GM12878 (cell line): ENCODE measurements at regions not wholly inside any gene's neighbourhood (a gene's known extent, or its start where the extent isn't known, plus 50 kb on each side); places are given as distances from the start of the nearest gene placed in this dataset.
A peak's percentile ranks its signal among the peaks of the same experiment; 100 is the strongest.

ENCODE experiments used
- BACH1 ChIP-seq: fragments of 450-650 bp; IDR thresholded peaks from 2 replicates; pipeline ENCODE4 v1.6.1; 2017; ENCODE audit warnings: mild to moderate bottlenecking, borderline replicate concordance
- BCL11A ChIP-seq: IDR thresholded peaks from 2 replicates; pipeline ENCODE4 v1.6.1; 2011; ENCODE audit warnings: low read depth, low read length
- CBX3 ChIP-seq: fragments of 200-600 bp; sonication (generic); IDR thresholded peaks from 2 replicates; pipeline ENCODE4 v1.6.1; 2016; ENCODE audit warnings: low read depth, borderline replicate concordance
- CREM ChIP-seq: IDR thresholded peaks from 2 replicates; pipeline ENCODE4 v1.6.1; 2014; ENCODE audit warnings: antibody characterized with exemption, low read depth
- EED ChIP-seq: sonication (generic); IDR thresholded peaks from 2 replicates; pipeline ENCODE4 v1.6.1; 2016; ENCODE audit warnings: antibody characterized with exemption, low read depth
- EP300 ChIP-seq, 2 experiments: fragments of 150-350 bp in 1 of 2; IDR thresholded peaks; 2 replicates each; pipeline ENCODE4 v1.6.1; 2011 to 2012; ENCODE audit warnings: low read depth in 2 of 2, low read length in 2 of 2, borderline replicate concordance in 1 of 2, improper control_type of control experiment in 1 of 2, inconsistent platforms in 1 of 2; ENCODE audit not compliant: control insufficient read depth in 1 of 2
- FOXM1 ChIP-seq: IDR thresholded peaks from 2 replicates; pipeline ENCODE4 v1.6.1; 2012; ENCODE audit warnings: low read depth, mild to moderate bottlenecking, inconsistent platforms, low read length, moderate library complexity
- HDAC2 ChIP-seq: fragments of 200-600 bp; sonication (generic); IDR thresholded peaks from 2 replicates; pipeline ENCODE4 v1.6.1; 2017
- IKZF1 ChIP-seq: fragments of 450-650 bp; conservative IDR thresholded peaks from 2 replicates; pipeline ENCODE4 v1.6.1; 2017; ENCODE audit warnings: antibody characterized with exemption, mild to moderate bottlenecking
- IKZF2 ChIP-seq, 2 experiments: fragments of 450-650 bp; IDR thresholded peaks; 2 replicates each; pipeline ENCODE4 v1.6.1; 2017; ENCODE audit warnings: mild to moderate bottlenecking in 2 of 2, moderate library complexity in 2 of 2
- JUND ChIP-seq: IDR thresholded peaks from 2 replicates; pipeline ENCODE4 v1.6.1; 2012; ENCODE audit warnings: low read depth, mild to moderate bottlenecking, low read length, improper control_type of control experiment, moderate library complexity
- LARP7 ChIP-seq: fragments of 450-650 bp; IDR thresholded peaks from 2 replicates; pipeline ENCODE4 v1.6.1; 2017; ENCODE audit warnings: mild to moderate bottlenecking
- NBN ChIP-seq: fragments of 450-650 bp; IDR thresholded peaks from 2 replicates; pipeline ENCODE4 v1.6.1; 2016
- NFYA ChIP-seq: IDR thresholded peaks from 2 replicates; pipeline ENCODE4 v1.6.1; 2011; ENCODE audit warnings: low read depth, mild to moderate bottlenecking, low read length, improper control_type of control experiment, borderline replicate concordance
- NR2C2 ChIP-seq: IDR thresholded peaks from 2 replicates; pipeline ENCODE4 v1.6.1; 2011; ENCODE audit warnings: borderline replicate concordance, low read depth; ENCODE audit not compliant: control insufficient read depth, insufficient read length
- POLR2A ChIP-seq: IDR thresholded peaks from 2 replicates; pipeline ENCODE4 v1.6.1; 2011; ENCODE audit warnings: low read depth, mild to moderate bottlenecking, low read length
- RCOR1 ChIP-seq: conservative IDR thresholded peaks from 2 replicates; pipeline ENCODE4 v1.6.1; 2012; ENCODE audit warnings: low read depth, low read length, improper control_type of control experiment
- SUZ12 ChIP-seq: fragments of 200-600 bp; sonication (generic); IDR thresholded peaks from one replicate; pipeline ENCODE4 v1.6.1; 2018; ENCODE audit warnings: antibody characterized with exemption, mild to moderate bottlenecking; ENCODE audit not compliant: unreplicated experiment
- TCF3 ChIP-seq: IDR thresholded peaks from 2 replicates; pipeline ENCODE4 v1.6.1; 2012; ENCODE audit warnings: low read depth, mild to moderate bottlenecking, low read length, borderline replicate concordance; ENCODE audit not compliant: insufficient read depth
- YBX1 ChIP-seq: fragments of 450-650 bp; IDR thresholded peaks from 2 replicates; pipeline ENCODE4 v1.6.1; 2016; ENCODE audit warnings: antibody characterized with exemption
- YY1 ChIP-seq: IDR thresholded peaks from 2 replicates; pipeline ENCODE4 v1.6.1; 2011; ENCODE audit warnings: low read depth, mild to moderate bottlenecking, low read length
- ZNF24 ChIP-seq: fragments of 450-650 bp; IDR thresholded peaks from 2 replicates; pipeline ENCODE4 v1.6.1; 2017; ENCODE audit warnings: antibody characterized with exemption, mild to moderate bottlenecking
- ZNF622 ChIP-seq: fragments of 450-650 bp; IDR thresholded peaks from 2 replicates; pipeline ENCODE4 v1.6.1; 2017; ENCODE audit warnings: mild to moderate bottlenecking, inconsistent platforms
- TF ChIP-seq, protein P1 (sequence below), 3 experiments: IDR thresholded peaks in 2 of 3; conservative IDR thresholded peaks in 1 of 3; 2 replicates each; pipeline ENCODE4 v1.5.1; 2011; ENCODE audit warnings: low read depth in 3 of 3, low read length in 3 of 3, mild to moderate bottlenecking in 3 of 3, control low read depth in 2 of 3, moderate library complexity in 2 of 3, inconsistent platforms in 1 of 3, mixed read lengths in 1 of 3; ENCODE audit not compliant: control insufficient read depth in 2 of 3, insufficient read depth in 1 of 3; ENCODE audit errors: extremely low read depth in 1 of 3
- TF ChIP-seq, protein P2 (sequence below): IDR thresholded peaks from 2 replicates; pipeline ENCODE4 v1.6.1; 2011; ENCODE audit warnings: borderline replicate concordance, low read depth, mild to moderate bottlenecking, moderate library complexity, low read length; ENCODE audit not compliant: insufficient read depth, poor library complexity, severe bottlenecking
- TF ChIP-seq, protein P3 (sequence below): IDR thresholded peaks from 2 replicates; pipeline ENCODE4 v1.6.1; 2012; ENCODE audit warnings: low read depth, low read length, improper control_type of control experiment
- TF ChIP-seq, protein P4 (sequence below): IDR thresholded peaks from 2 replicates; pipeline ENCODE4 v1.6.1; 2012; ENCODE audit warnings: low read length, inconsistent platforms

DNA sequence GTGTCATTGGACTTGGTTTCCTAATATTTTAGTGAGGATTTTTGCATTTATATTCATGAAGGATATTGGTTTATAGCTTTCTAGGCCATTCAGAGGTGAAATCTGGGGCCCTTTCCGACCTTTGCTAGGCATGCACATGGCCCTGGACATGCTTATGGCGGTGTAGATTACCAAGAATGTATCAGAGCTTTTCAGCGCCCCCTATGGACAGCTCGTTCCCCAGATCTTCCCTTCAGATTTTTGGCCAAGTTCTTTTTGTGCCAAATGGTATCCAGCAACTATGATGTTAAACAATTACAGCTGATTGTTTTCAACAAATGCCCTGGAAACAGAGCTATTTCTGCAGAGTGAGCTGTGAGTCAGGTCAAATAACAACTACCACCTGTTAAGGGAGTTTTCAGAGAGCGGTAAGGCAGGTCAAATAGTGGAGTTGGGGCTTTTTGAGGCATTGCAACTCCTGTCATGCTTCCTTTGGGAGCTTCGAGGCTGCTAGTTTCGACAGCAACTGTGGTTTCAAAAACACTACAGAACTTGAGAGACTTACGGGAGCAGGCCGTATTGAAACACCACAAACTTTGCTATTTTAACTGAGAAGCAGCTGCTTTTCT, 188.3 kb downstream of the ZNF516 start (continued):
- TF ChIP-seq, protein P1, sequence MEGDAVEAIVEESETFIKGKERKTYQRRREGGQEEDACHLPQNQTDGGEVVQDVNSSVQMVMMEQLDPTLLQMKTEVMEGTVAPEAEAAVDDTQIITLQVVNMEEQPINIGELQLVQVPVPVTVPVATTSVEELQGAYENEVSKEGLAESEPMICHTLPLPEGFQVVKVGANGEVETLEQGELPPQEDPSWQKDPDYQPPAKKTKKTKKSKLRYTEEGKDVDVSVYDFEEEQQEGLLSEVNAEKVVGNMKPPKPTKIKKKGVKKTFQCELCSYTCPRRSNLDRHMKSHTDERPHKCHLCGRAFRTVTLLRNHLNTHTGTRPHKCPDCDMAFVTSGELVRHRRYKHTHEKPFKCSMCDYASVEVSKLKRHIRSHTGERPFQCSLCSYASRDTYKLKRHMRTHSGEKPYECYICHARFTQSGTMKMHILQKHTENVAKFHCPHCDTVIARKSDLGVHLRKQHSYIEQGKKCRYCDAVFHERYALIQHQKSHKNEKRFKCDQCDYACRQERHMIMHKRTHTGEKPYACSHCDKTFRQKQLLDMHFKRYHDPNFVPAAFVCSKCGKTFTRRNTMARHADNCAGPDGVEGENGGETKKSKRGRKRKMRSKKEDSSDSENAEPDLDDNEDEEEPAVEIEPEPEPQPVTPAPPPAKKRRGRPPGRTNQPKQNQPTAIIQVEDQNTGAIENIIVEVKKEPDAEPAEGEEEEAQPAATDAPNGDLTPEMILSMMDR (IDR thresholded peaks at IDR 0.05 in 2 of 3, conservative IDR thresholded peaks at IDR 0.05 in 1 of 3; ENCODE audit: control insufficient read depth in 2 of 3, extremely low read depth in 1 of 3, insufficient read depth in 1 of 3, low read depth in 3 of 3, low read length in 3 of 3): peak in 2 of 3 experiments; percentile 15 to 17; a peak in 2 of 6 replicates
- no peak for TF ChIP-seq HDAC2
- TF ChIP-seq NR2C2: no peak
- TF ChIP-seq BCL11A: no peak
- no peak for TF ChIP-seq YBX1
- no peak for TF ChIP-seq ZNF24
- no peak for TF ChIP-seq EP300 (IDR thresholded peaks at IDR 0.05; ENCODE audit: borderline replicate concordance in 1 of 2, control insufficient read depth in 1 of 2, low read depth in 2 of 2, low read length in 2 of 2)
- TF ChIP-seq BACH1: no peak
- TF ChIP-seq, protein P2, sequence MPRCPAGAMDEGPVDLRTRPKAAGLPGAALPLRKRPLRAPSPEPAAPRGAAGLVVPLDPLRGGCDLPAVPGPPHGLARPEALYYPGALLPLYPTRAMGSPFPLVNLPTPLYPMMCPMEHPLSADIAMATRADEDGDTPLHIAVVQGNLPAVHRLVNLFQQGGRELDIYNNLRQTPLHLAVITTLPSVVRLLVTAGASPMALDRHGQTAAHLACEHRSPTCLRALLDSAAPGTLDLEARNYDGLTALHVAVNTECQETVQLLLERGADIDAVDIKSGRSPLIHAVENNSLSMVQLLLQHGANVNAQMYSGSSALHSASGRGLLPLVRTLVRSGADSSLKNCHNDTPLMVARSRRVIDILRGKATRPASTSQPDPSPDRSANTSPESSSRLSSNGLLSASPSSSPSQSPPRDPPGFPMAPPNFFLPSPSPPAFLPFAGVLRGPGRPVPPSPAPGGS: no peak
- TF ChIP-seq, protein P3, sequence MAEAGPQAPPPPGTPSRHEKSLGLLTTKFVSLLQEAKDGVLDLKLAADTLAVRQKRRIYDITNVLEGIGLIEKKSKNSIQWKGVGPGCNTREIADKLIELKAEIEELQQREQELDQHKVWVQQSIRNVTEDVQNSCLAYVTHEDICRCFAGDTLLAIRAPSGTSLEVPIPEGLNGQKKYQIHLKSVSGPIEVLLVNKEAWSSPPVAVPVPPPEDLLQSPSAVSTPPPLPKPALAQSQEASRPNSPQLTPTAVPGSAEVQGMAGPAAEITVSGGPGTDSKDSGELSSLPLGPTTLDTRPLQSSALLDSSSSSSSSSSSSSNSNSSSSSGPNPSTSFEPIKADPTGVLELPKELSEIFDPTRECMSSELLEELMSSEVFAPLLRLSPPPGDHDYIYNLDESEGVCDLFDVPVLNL: no peak
- TF ChIP-seq NBN: no peak
- TF ChIP-seq JUND: no peak
- TF ChIP-seq POLR2A: no peak
- no peak for TF ChIP-seq TCF3
- peak; percentile 24; the same call in 1 of the 2 replicates for TF ChIP-seq IKZF1
- TF ChIP-seq CREM: peak; percentile 24; the same call in 1 of the 2 replicates
- peak; percentile 61 to 64; a peak in 3 of 4 replicates for TF ChIP-seq IKZF2 (IDR thresholded peaks at IDR 0.05)
- TF ChIP-seq CBX3: no peak
- TF ChIP-seq, protein P4, sequence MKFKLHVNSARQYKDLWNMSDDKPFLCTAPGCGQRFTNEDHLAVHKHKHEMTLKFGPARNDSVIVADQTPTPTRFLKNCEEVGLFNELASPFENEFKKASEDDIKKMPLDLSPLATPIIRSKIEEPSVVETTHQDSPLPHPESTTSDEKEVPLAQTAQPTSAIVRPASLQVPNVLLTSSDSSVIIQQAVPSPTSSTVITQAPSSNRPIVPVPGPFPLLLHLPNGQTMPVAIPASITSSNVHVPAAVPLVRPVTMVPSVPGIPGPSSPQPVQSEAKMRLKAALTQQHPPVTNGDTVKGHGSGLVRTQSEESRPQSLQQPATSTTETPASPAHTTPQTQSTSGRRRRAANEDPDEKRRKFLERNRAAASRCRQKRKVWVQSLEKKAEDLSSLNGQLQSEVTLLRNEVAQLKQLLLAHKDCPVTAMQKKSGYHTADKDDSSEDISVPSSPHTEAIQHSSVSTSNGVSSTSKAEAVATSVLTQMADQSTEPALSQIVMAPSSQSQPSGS: no peak
- no peak for TF ChIP-seq ZNF622
- TF ChIP-seq NFYA: no peak
- TF ChIP-seq EED: peak; percentile 61
- TF ChIP-seq SUZ12: no peak
- no peak for TF ChIP-seq RCOR1
- TF ChIP-seq YY1: no peak
- TF ChIP-seq LARP7: no peak
- TF ChIP-seq FOXM1: 0 out of 2 replicates have a peak, but pooled peaks have one; percentile 39
